Urinary bladder (tissue), 3 donors: ENCODE measurements at regions not wholly inside any gene's neighbourhood (a gene's known extent, or its start where the extent isn't known, plus 50 kb on each side); places are given as distances from the start of the nearest gene placed in this dataset.
"Not testable (repeated sequence)": the region's sequence is repeated elsewhere in the genome, so short reads cannot be mapped to it uniquely, and the experiment has no call there.

Source experiments
- DNase-seq: peaks from one replicate; pipeline ENCODE4 v3.0.0-alpha.2; 2015; ENCODE audit errors: extremely low spot score
- H3K27ac ChIP-seq: one replicate; pipeline ENCODE4 v1.5.1; 2013; ENCODE audit warnings: low read depth, mild to moderate bottlenecking, moderate library complexity
- H3K36me3 ChIP-seq: one replicate; pipeline ENCODE4 v1.6.1; 2013; ENCODE audit warnings: mild to moderate bottlenecking, moderate library complexity; ENCODE audit not compliant: insufficient read depth
- H3K4me1 ChIP-seq: one replicate; pipeline ENCODE4 v1.6.1; 2013; ENCODE audit warnings: mild to moderate bottlenecking, moderate library complexity; ENCODE audit not compliant: insufficient read depth
- H3K4me3 ChIP-seq: one replicate; pipeline ENCODE4 v1.5.1; 2013; ENCODE audit warnings: low read depth, low read length
- WGBS: extraction: QIAGEN DNeasy Blood & Tissue Kit; methylation state at CpG from one replicate; pipeline ENCODE4 v1.1.7; 2013; 5-methylcytosine and 5-hydroxymethylcytosine counted together
- donor health status: healthy with polysubstance abuse.
- donor health status: healthy.

DNA sequence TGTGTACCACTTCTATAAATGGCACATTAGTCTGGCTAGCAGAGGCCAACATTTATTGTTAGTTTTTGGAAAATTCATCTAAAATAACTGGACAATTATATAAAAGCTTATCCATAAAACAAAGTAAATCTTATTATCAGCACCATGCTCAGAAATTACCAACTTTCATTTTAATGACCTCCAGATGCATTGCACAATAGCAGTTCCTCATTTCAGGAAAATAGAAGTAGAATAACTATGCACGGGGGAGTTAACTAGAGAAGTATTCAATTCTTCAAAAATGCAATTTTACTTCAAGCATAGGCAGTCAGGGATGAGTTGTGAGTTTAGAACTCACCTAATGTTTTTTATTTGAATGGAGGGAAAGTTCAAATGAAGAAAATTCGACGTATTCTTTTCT is 1023.5 kb downstream of the PCDH17 start:
- Histone ChIP-seq H3K4me3 (no peak overlapping the region), H3K36me3 (no peaks in the 10 kb centered on the region), H3K4me1 (no peaks in the 10 kb centered on the region), H3K27ac (no peak overlapping the region)
- WGBS = 77% methylated on average over 3 of the region's 3 CpGs
- DNase-seq = no peak

- no peak for DNase-seq
- Histone ChIP-seq H3K4me3 (no peak overlapping the region), H3K27ac (no peak overlapping the region), H3K36me3 (no peaks in the 10 kb centered on the region), H3K4me1 (no peaks in the 10 kb centered on the region)
These were observed 1029.3 kb downstream of the PCDH17 start for GRCh38 chr13:58660826-58661225.

DNA sequence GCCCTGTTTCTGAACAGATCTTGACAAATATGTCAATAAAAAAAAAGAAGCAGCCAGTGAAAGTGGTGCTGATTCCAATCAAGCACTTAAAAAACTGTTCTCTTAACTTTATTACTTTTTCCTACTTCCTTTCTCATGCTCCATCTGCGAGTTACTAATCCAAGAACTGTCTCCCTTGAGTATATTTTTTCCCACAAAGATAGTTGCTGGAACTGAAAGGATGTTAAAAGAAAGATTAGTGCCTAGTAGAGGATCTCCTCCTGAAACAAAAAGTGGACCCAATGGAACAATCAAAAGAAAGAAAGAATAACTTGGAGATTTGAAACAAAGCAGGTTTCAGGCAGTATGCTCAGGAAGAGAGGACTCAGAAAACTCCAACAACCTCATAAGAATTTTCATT is 1034.8 kb downstream of the PCDH17 start:
- WGBS = 34% methylated on average over 1 of the region's 1 CpG
- H3K27ac ChIP-seq = no peak overlapping the region
- no peaks in the 10 kb centered on the region for H3K4me1 ChIP-seq
- H3K36me3 ChIP-seq = no peaks in the 10 kb centered on the region
- no peak for DNase-seq
- no peak overlapping the region for H3K4me3 ChIP-seq

DNA sequence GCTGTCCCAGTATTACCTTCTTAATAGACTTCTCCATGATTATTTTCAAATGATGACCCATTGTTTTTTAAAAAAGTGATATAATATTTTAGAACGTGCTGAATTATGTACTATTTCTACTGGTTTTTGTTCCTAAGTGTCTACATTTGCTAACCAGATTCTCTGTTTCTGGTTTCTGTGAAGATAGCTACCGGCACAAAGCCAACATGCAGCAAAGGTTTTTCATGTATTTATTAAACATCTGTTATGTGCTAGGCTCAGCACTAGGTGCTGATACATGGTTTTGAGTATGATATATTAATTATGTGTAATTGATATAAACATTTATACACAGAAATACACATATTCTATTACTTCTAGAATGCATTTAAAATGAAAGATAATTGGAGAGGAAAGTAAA is 1035.6 kb downstream of the PCDH17 start:
- 43% methylated on average over 2 of the region's 2 CpGs for WGBS
- H3K4me1 ChIP-seq = no peaks in the 10 kb centered on the region
- H3K36me3 ChIP-seq = no peaks in the 10 kb centered on the region
- no peak for DNase-seq
- no peak overlapping the region for H3K4me3 ChIP-seq
- H3K27ac ChIP-seq = no peak overlapping the region

GRCh38 chr13:58680115-58680514 is 1048.6 kb downstream of the PCDH17 start:
- H3K4me3 ChIP-seq = no peak overlapping the region
- DNase-seq = no peak
- 30% methylated on average over 4 of the region's 4 CpGs for WGBS
- no peaks in the 10 kb centered on the region for H3K4me1 ChIP-seq
- no peak overlapping the region for H3K27ac ChIP-seq
- H3K36me3 ChIP-seq = no peaks in the 10 kb centered on the region

GRCh38 chr13:58682616-58683015 is 1051.1 kb downstream of the PCDH17 start:
- no peaks in the 10 kb centered on the region for H3K36me3 ChIP-seq

GRCh38 chr13:58687148-58687547 is 1055.6 kb downstream of the PCDH17 start:
- no peak overlapping the region for H3K4me3 ChIP-seq
- DNase-seq = no peak
- H3K27ac ChIP-seq = no peak overlapping the region
- no peaks in the 10 kb centered on the region for H3K36me3 ChIP-seq
- 71% methylated on average over 2 of the region's 2 CpGs for WGBS
- H3K4me1 ChIP-seq = no peaks in the 10 kb centered on the region

More at GRCh38 chr13:58682616-58683015, 1051.1 kb downstream of the PCDH17 start:
- WGBS = 91% methylated on average over 4 of the region's 4 CpGs
- no peaks in the 10 kb centered on the region for H3K4me1 ChIP-seq
- H3K4me3 ChIP-seq = no peak overlapping the region
- DNase-seq = no peak
- no peak overlapping the region for H3K27ac ChIP-seq

GRCh38 chr13:58698531-58698930 is 1067.0 kb downstream of the PCDH17 start:
- Histone ChIP-seq H3K27ac (no peak overlapping the region), H3K4me3 (no peak overlapping the region), H3K36me3 (no peaks in the 10 kb centered on the region), H3K4me1 (no peaks in the 10 kb centered on the region)
- no peak for DNase-seq

GRCh38 chr13:58704953-58705352 is 1073.4 kb downstream of the PCDH17 start:
- Histone ChIP-seq H3K4me1 (no peaks in the 10 kb centered on the region), H3K4me3 (no peak overlapping the region), H3K27ac (no peak overlapping the region), H3K36me3 (no peaks in the 10 kb centered on the region)
- DNase-seq = no peak
- WGBS = 70% methylated on average over 2 of the region's 2 CpGs

DNA sequence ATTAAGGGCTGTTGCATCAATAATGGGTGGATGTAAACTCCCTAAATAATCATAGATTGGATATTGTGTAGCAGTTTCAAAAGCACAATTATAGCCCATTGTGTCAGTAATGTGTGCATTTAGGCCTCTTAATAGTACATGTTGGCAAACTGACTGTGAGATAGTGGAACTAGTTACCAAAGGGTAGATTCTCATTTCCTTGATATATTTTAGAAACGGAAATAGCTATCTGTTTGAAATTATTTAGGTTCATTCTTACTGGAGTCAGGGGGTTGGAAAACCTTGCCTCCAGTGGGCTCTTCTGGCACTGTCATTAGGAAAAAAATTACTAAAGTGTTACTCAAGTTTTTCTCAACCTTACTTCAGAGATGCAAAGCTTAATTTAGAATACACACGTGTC is 1074.9 kb downstream of the PCDH17 start:
- WGBS = 80% methylated on average over 2 of the region's 2 CpGs
- no peak overlapping the region for H3K27ac ChIP-seq
- H3K4me3 ChIP-seq = no peak overlapping the region
- H3K4me1 ChIP-seq = no peaks in the 10 kb centered on the region
- DNase-seq = no peak
- no peaks in the 10 kb centered on the region for H3K36me3 ChIP-seq

DNA sequence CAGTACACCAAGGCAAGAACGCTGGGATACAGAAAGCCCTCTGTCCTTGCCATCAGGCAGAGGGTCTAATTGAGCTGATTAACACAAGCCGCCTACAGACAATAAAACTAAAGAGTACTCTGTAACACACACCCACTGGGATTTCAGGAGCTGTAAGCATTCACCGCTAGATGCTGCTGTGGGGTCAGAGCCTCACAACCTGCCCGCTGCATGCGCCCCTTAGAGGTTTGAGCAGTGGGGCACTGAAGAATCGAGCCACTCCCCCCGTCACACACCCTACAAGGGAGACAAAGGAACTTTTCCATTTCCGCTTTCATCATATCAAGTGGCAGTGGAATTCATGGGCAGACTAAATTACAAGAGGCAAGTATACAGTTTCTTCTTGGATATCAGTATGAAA is 1080.6 kb downstream of the PCDH17 start:
- no peaks in the 10 kb centered on the region for H3K4me1 ChIP-seq
- H3K4me3 ChIP-seq = no peak overlapping the region
- H3K27ac ChIP-seq = no peak overlapping the region
- WGBS = 78% methylated on average over 8 of the region's 8 CpGs
- no peak for DNase-seq
- no peaks in the 10 kb centered on the region for H3K36me3 ChIP-seq

- not testable (repeated sequence) for H3K27ac ChIP-seq, DNase-seq, H3K36me3 ChIP-seq, H3K4me3 ChIP-seq, H3K4me1 ChIP-seq
- WGBS = 92% methylated on average over 25 of the region's 25 CpGs
These were observed 1082.5 kb downstream of the PCDH17 start for GRCh38 chr13:58714016-58714415.

GRCh38 chr13:58721273-58721672 is 1089.7 kb downstream of the PCDH17 start:
- 99% methylated on average over 1 of the region's 1 CpG for WGBS

GRCh38 chr13:58728126-58728525 is 1096.6 kb downstream of the PCDH17 start:
- 40% methylated on average over 3 of the region's 3 CpGs for WGBS

More at GRCh38 chr13:58721273-58721672, 1089.7 kb downstream of the PCDH17 start:
- Histone ChIP-seq H3K4me1 (no peaks in the 10 kb centered on the region), H3K36me3 (no peaks in the 10 kb centered on the region), H3K27ac (no peak overlapping the region), H3K4me3 (no peak overlapping the region)
- DNase-seq = no peak

DNA sequence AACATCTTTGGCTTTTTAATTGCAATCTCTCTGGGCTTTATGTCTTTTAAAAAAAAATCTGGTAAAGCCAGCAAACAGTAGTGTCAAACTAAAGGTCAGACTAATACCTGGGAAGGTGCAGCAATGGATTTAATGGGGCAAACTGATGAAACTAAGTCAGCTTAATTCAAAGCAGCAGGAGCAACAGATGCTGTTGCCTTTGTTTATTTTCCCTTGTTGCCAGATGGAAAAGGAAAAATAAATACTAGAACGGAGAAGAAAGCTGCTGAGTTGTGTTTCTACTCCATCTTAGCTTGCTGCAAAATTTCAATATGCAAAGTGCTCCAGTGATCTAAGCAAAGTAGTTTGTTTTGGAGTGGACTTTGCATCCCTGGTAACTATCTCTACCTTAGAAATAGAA is 1097.8 kb downstream of the PCDH17 start:
- H3K4me3 ChIP-seq = no peak overlapping the region
- no peak overlapping the region for H3K27ac ChIP-seq
- H3K36me3 ChIP-seq = no peaks in the 10 kb centered on the region
- WGBS = 30% methylated on average over 1 of the region's 1 CpG
- no peak for DNase-seq
- H3K4me1 ChIP-seq = no peaks in the 10 kb centered on the region

More at GRCh38 chr13:58728126-58728525, 1096.6 kb downstream of the PCDH17 start:
- Histone ChIP-seq H3K4me1 (no peaks in the 10 kb centered on the region), H3K4me3 (no peak overlapping the region), H3K36me3 (no peaks in the 10 kb centered on the region), H3K27ac (no peak overlapping the region)
- DNase-seq = no peak
